SU-DHL-6 (cell line): ENCODE measurements at regions not wholly inside any gene's neighbourhood (a gene's known extent, or its start where the extent isn't known, plus 50 kb on each side); places are given as distances from the start of the nearest gene placed in this dataset.

ENCODE experiments used
- H2AFZ ChIP-seq: fragments of 200-600 bp; sonication (generic); 2 replicates; pipeline ENCODE4 v1.6.1; 2014; ENCODE audit warnings: low read depth, mild to moderate bottlenecking, moderate library complexity, mixed read lengths, antibody characterized with exemption, low read length; ENCODE audit not compliant: severe bottlenecking
- H3F3A ChIP-seq: fragments of 200-600 bp; shearing (Covaris generic); 2 replicates; pipeline ENCODE4 v1.6.0; 2016; ENCODE audit warnings: antibody characterized with exemption, mild to moderate bottlenecking; ENCODE audit not compliant: insufficient read depth
- H3K27ac ChIP-seq: fragments of 200-600 bp; sonication (generic); 2 replicates; pipeline ENCODE4 v1.5.1; 2016; ENCODE audit warnings: low read depth, mild to moderate bottlenecking, low read length, moderate library complexity, mixed read lengths
- H3K27me3 ChIP-seq: fragments of 200-600 bp; sonication (generic), shearing (Covaris generic); 2 replicates; pipeline ENCODE4 v1.6.0; 2014; ENCODE audit warnings: mild to moderate bottlenecking, low read length
- H3K36me3 ChIP-seq: fragments of 200-600 bp; sonication (generic); 2 replicates; pipeline ENCODE4 v1.6.1; 2014; ENCODE audit warnings: mild to moderate bottlenecking, low read length, mixed read lengths
- H3K4me2 ChIP-seq: fragments of 300-600, 200-600 bp; shearing (Covaris generic), sonication (generic); 2 replicates; pipeline ENCODE4 v1.6.0; 2014; ENCODE audit warnings: low read length, low read depth, mild to moderate bottlenecking; ENCODE audit not compliant: poor library complexity, severe bottlenecking
- H3K4me3 ChIP-seq: fragments of 200-600 bp; sonication (generic); 2 replicates; pipeline ENCODE4 v1.5.1; 2014; ENCODE audit warnings: antibody characterized with exemption, low read length, mild to moderate bottlenecking, mixed read lengths; ENCODE audit not compliant: insufficient read depth, poor library complexity, severe bottlenecking
- H3K79me2 ChIP-seq: fragments of 200-600 bp; sonication (generic); 2 replicates; pipeline ENCODE4 v1.6.1; 2014; ENCODE audit warnings: mild to moderate bottlenecking, low read length, moderate library complexity; ENCODE audit not compliant: insufficient read depth
- H3K9ac ChIP-seq: fragments of 200-600 bp; sonication (generic); 2 replicates; pipeline ENCODE4 v1.7.0; 2014; ENCODE audit warnings: mild to moderate bottlenecking, low read length
- H3K9me2 ChIP-seq: fragments of 200-600 bp; sonication (generic); replicated peaks from 2 replicates; pipeline ENCODE4 v1.6.1; 2014; ENCODE audit warnings: low read length; ENCODE audit not compliant: insufficient read depth
- H3K9me3 ChIP-seq: fragments of 200-600 bp; sonication (generic); 2 replicates; pipeline ENCODE4 v1.6.1; 2014; ENCODE audit warnings: low read length, mixed read lengths; ENCODE audit not compliant: insufficient read depth
- H4K20me1 ChIP-seq: fragments of 200-600 bp; sonication (generic); 2 replicates; pipeline ENCODE4 v1.6.1; 2014; ENCODE audit warnings: low read depth, mild to moderate bottlenecking, antibody characterized with exemption, low read length, moderate library complexity, mixed read lengths
- CTCF ChIP-seq: fragments of 200-600 bp; sonication (generic); IDR thresholded peaks from one replicate; pipeline ENCODE4 v1.5.1; 2017; ENCODE audit warnings: antibody characterized with exemption, mild to moderate bottlenecking, low read length, moderate library complexity; ENCODE audit not compliant: insufficient read depth, poor library complexity, severe bottlenecking
- EZH2phosphoT487 ChIP-seq: fragments of 200-600 bp; sonication (generic), shearing (Covaris generic); conservative IDR thresholded peaks from 2 replicates; pipeline ENCODE4 v1.6.1; 2018; ENCODE audit warnings: mild to moderate bottlenecking, antibody characterized with exemption, low read length, moderate library complexity, mixed read lengths

- no peaks in the 10 kb centered on the region for H3K36me3 ChIP-seq
- no peaks in the 10 kb centered on the region for H3F3A ChIP-seq
- no peaks in the 10 kb centered on the region for H3K79me2 ChIP-seq
- no peak overlapping the region for H3K27ac ChIP-seq
- H4K20me1 ChIP-seq = no peaks in the 10 kb centered on the region
- no peaks in the 10 kb centered on the region for H3K9me2 ChIP-seq
- TF ChIP-seq CTCF (no peak), EZH2phosphoT487 (no peak)
- H3K27me3 ChIP-seq = no peaks in the 10 kb centered on the region
- no peak overlapping the region for H3K9ac ChIP-seq
- no peak overlapping the region for H3K4me2 ChIP-seq
- no peak overlapping the region for H3K4me3 ChIP-seq
- no peaks in the 10 kb centered on the region for H3K9me3 ChIP-seq
- H2AFZ ChIP-seq = no peak overlapping the region
Observed at GRCh38 chr6:90663873-90664272, 77.0 kb upstream of the MAP3K7 start.

GRCh38 chr6:90663106-90663505 is 76.2 kb upstream of the MAP3K7 start:
- Histone ChIP-seq H3F3A (no peaks in the 10 kb centered on the region), H3K27me3 (no peaks in the 10 kb centered on the region), H3K4me2 (no peak overlapping the region), H3K79me2 (no peaks in the 10 kb centered on the region), H3K9me3 (no peaks in the 10 kb centered on the region), H2AFZ (no peak overlapping the region), H3K4me3 (no peak overlapping the region), H3K9ac (no peak overlapping the region), H3K36me3 (no peaks in the 10 kb centered on the region), H3K27ac (no peak overlapping the region), H4K20me1 (no peaks in the 10 kb centered on the region), H3K9me2 (no peaks in the 10 kb centered on the region)
- no peak for TF ChIP-seq CTCF
- no peak for TF ChIP-seq EZH2phosphoT487

GRCh38 chr6:90660931-90661330 is 74.1 kb upstream of the MAP3K7 start:
- no peak overlapping the region for H3K9ac ChIP-seq
- H3K36me3 ChIP-seq = no peaks in the 10 kb centered on the region
- no peak overlapping the region for H3K4me2 ChIP-seq
- no peak overlapping the region for H2AFZ ChIP-seq
- no peaks in the 10 kb centered on the region for H3K27me3 ChIP-seq
- H3F3A ChIP-seq = no peaks in the 10 kb centered on the region
- H3K27ac ChIP-seq = no peak overlapping the region
- TF ChIP-seq CTCF = no peak
- no peak for TF ChIP-seq EZH2phosphoT487
- H3K79me2 ChIP-seq = no peaks in the 10 kb centered on the region
- H4K20me1 ChIP-seq = no peaks in the 10 kb centered on the region
- no peak overlapping the region for H3K4me3 ChIP-seq
- H3K9me2 ChIP-seq = no peaks in the 10 kb centered on the region
- no peaks in the 10 kb centered on the region for H3K9me3 ChIP-seq

- no peaks in the 10 kb centered on the region for H3K36me3 ChIP-seq
- no peaks in the 10 kb centered on the region for H3F3A ChIP-seq
- no peak overlapping the region for H2AFZ ChIP-seq
- no peaks in the 10 kb centered on the region for H3K79me2 ChIP-seq
- H4K20me1 ChIP-seq = no peaks in the 10 kb centered on the region
- H3K9me3 ChIP-seq = no peaks in the 10 kb centered on the region
- H3K9ac ChIP-seq = no peak overlapping the region
- TF ChIP-seq EZH2phosphoT487 = no peak
- no peak for TF ChIP-seq CTCF
- no peaks in the 10 kb centered on the region for H3K27me3 ChIP-seq
- no peak overlapping the region for H3K27ac ChIP-seq
- no peaks in the 10 kb centered on the region for H3K9me2 ChIP-seq
- H3K4me2 ChIP-seq = no peak overlapping the region
- no peak overlapping the region for H3K4me3 ChIP-seq
Observed at GRCh38 chr6:90658497-90658896, 71.6 kb upstream of the MAP3K7 start.
